ENCODE measurements at regions not wholly inside any gene's neighbourhood (a gene's known extent, or its start where the extent isn't known, plus 50 kb on each side); places are given as distances from the start of the nearest gene placed in this dataset.

GRCh38 chr13:22703601-22704209, 477.1 kb upstream of the SGCG start:
- no peaks in the 10 kb centered on the region for H3K36me3 ChIP-seq
- no peak overlapping the region for H3K27ac ChIP-seq
- H3K9me3 ChIP-seq (replicated peaks) = no peaks in the 10 kb centered on the region
- no peaks in the 10 kb centered on the region for H3K4me1 ChIP-seq (replicated peaks)
- H3K27me3 ChIP-seq (replicated peaks) = no peaks in the 10 kb centered on the region
- DNase-seq (ENCODE audit: low read depth in 1 of 2, low spot score in 2 of 2) = no peak
- no peak overlapping the region for H3K4me3 ChIP-seq

- H3K4me3 ChIP-seq = no peak overlapping the region
- no peaks in the 10 kb centered on the region for H3K9me3 ChIP-seq (replicated peaks)
- no peaks in the 10 kb centered on the region for H3K36me3 ChIP-seq
- no peak for DNase-seq (ENCODE audit: low read depth in 1 of 2, low spot score in 2 of 2)
- no peak overlapping the region for H3K27ac ChIP-seq
- no peaks in the 10 kb centered on the region for H3K27me3 ChIP-seq (replicated peaks)
- H3K4me1 ChIP-seq (replicated peaks) = no peaks in the 10 kb centered on the region
These were observed 472.8 kb upstream of the SGCG start for GRCh38 chr13:22707946-22708345.

- Histone ChIP-seq H3K27ac (no peak overlapping the region), H3K4me3 (no peak overlapping the region), H3K36me3 (no peaks in the 10 kb centered on the region), H3K9me3 (replicated peaks) (no peaks in the 10 kb centered on the region), H3K27me3 (replicated peaks) (no peaks in the 10 kb centered on the region), H3K4me1 (replicated peaks) (no peaks in the 10 kb centered on the region)
- no peak for DNase-seq (ENCODE audit: low read depth in 1 of 2, low spot score in 2 of 2)
These were observed 463.7 kb upstream of the SGCG start for GRCh38 chr13:22717036-22717435.

GRCh38 chr13:22726726-22727125, 454.1 kb upstream of the SGCG start:
- Histone ChIP-seq H3K36me3 (no peaks in the 10 kb centered on the region), H3K4me3 (no peak overlapping the region), H3K4me1 (replicated peaks) (no peaks in the 10 kb centered on the region), H3K27ac (no peak overlapping the region), H3K9me3 (replicated peaks) (no peaks in the 10 kb centered on the region), H3K27me3 (replicated peaks) (no peaks in the 10 kb centered on the region)
- DNase-seq (ENCODE audit: low read depth in 1 of 2, low spot score in 2 of 2) = no peak

GRCh38 chr13:22735011-22735995, 445.5 kb upstream of the SGCG start:
- Histone ChIP-seq H3K27me3 (replicated peaks) (no peaks in the 10 kb centered on the region), H3K9me3 (replicated peaks) (no peaks in the 10 kb centered on the region), H3K36me3 (no peaks in the 10 kb centered on the region), H3K4me3 (no peak overlapping the region), H3K4me1 (replicated peaks) (no peaks in the 10 kb centered on the region), H3K27ac (no peak overlapping the region)
- DNase-seq (ENCODE audit: low read depth in 1 of 2, low spot score in 2 of 2) = no peak

GRCh38 chr13:22736084-22736767, 444.6 kb upstream of the SGCG start:
- Histone ChIP-seq H3K4me1 (replicated peaks) (no peaks in the 10 kb centered on the region), H3K36me3 (no peaks in the 10 kb centered on the region), H3K27me3 (replicated peaks) (no peaks in the 10 kb centered on the region), H3K4me3 (no peak overlapping the region), H3K27ac (no peak overlapping the region), H3K9me3 (replicated peaks) (no peaks in the 10 kb centered on the region)
- DNase-seq (ENCODE audit: low read depth in 1 of 2, low spot score in 2 of 2) = no peak

- Histone ChIP-seq H3K4me3 (no peak overlapping the region), H3K36me3 (no peaks in the 10 kb centered on the region), H3K9me3 (replicated peaks) (no peaks in the 10 kb centered on the region), H3K27me3 (replicated peaks) (no peaks in the 10 kb centered on the region), H3K4me1 (replicated peaks) (no peaks in the 10 kb centered on the region), H3K27ac (no peak overlapping the region)
- no peak for DNase-seq (ENCODE audit: low read depth in 1 of 2, low spot score in 2 of 2)
These were observed 444.0 kb upstream of the SGCG start for GRCh38 chr13:22736768-22737092.

GRCh38 chr13:22738357-22738756, 442.4 kb upstream of the SGCG start:
- Histone ChIP-seq H3K36me3 (no peaks in the 10 kb centered on the region), H3K27ac (no peak overlapping the region), H3K4me1 (replicated peaks) (no peaks in the 10 kb centered on the region), H3K9me3 (replicated peaks) (no peaks in the 10 kb centered on the region), H3K27me3 (replicated peaks) (no peaks in the 10 kb centered on the region), H3K4me3 (no peak overlapping the region)
- no peak for DNase-seq (ENCODE audit: low read depth in 1 of 2, low spot score in 2 of 2)

GRCh38 chr13:22740264-22740663, 440.5 kb upstream of the SGCG start:
- Histone ChIP-seq H3K4me1 (replicated peaks) (no peaks in the 10 kb centered on the region), H3K36me3 (no peaks in the 10 kb centered on the region), H3K27ac (no peak overlapping the region), H3K9me3 (replicated peaks) (no peaks in the 10 kb centered on the region), H3K27me3 (replicated peaks) (no peaks in the 10 kb centered on the region), H3K4me3 (no peak overlapping the region)
- DNase-seq (ENCODE audit: low read depth in 1 of 2, low spot score in 2 of 2) = no peak

GRCh38 chr13:22744688-22745452, 435.9 kb upstream of the SGCG start:
- Histone ChIP-seq H3K36me3 (no peaks in the 10 kb centered on the region), H3K4me3 (no peak overlapping the region), H3K27me3 (replicated peaks) (no peaks in the 10 kb centered on the region), H3K27ac (no peak overlapping the region), H3K4me1 (replicated peaks) (no peaks in the 10 kb centered on the region), H3K9me3 (replicated peaks) (no peaks in the 10 kb centered on the region)
- DNase-seq (ENCODE audit: low read depth in 1 of 2, low spot score in 2 of 2) = no peak

- no peaks in the 10 kb centered on the region for H3K4me1 ChIP-seq (replicated peaks)
- H3K27me3 ChIP-seq (replicated peaks) = no peaks in the 10 kb centered on the region
- no peak overlapping the region for H3K27ac ChIP-seq
- H3K9me3 ChIP-seq (replicated peaks) = no peaks in the 10 kb centered on the region
- no peaks in the 10 kb centered on the region for H3K36me3 ChIP-seq
- no peak for DNase-seq (ENCODE audit: low read depth in 1 of 2, low spot score in 2 of 2)
- no peak overlapping the region for H3K4me3 ChIP-seq
These were observed 431.8 kb upstream of the SGCG start for GRCh38 chr13:22748866-22749577.

- Histone ChIP-seq H3K27me3 (replicated peaks) (no peaks in the 10 kb centered on the region), H3K4me3 (no peak overlapping the region), H3K27ac (no peak overlapping the region), H3K4me1 (replicated peaks) (no peaks in the 10 kb centered on the region), H3K9me3 (replicated peaks) (no peaks in the 10 kb centered on the region), H3K36me3 (no peaks in the 10 kb centered on the region)
- no peak for DNase-seq (ENCODE audit: low read depth in 1 of 2, low spot score in 2 of 2)
These were observed 431.2 kb upstream of the SGCG start for GRCh38 chr13:22749626-22750025.

- no peaks in the 10 kb centered on the region for H3K36me3 ChIP-seq
- H3K27me3 ChIP-seq (replicated peaks) = no peaks in the 10 kb centered on the region
- no peak overlapping the region for H3K4me3 ChIP-seq
- H3K27ac ChIP-seq = no peak overlapping the region
- no peak for DNase-seq (ENCODE audit: low read depth in 1 of 2, low spot score in 2 of 2)
- H3K4me1 ChIP-seq (replicated peaks) = no peaks in the 10 kb centered on the region
- H3K9me3 ChIP-seq (replicated peaks) = no peaks in the 10 kb centered on the region
These were observed 423.2 kb upstream of the SGCG start for GRCh38 chr13:22757530-22758120.
